Fibroblast of upper back skin (primary cell): ENCODE measurements at regions not wholly inside any gene's neighbourhood (a gene's known extent, or its start where the extent isn't known, plus 50 kb on each side); places are given as distances from the start of the nearest gene placed in this dataset.
A peak's percentile ranks its signal among the peaks of the same experiment; 100 is the strongest.
"Not testable (repeated sequence)": the region's sequence is repeated elsewhere in the genome, so short reads cannot be mapped to it uniquely, and the experiment has no call there.

Experiments
- DNase-seq: peaks from one replicate; pipeline ENCODE4 v3.0.0-alpha.2; 2013

GRCh38 chr6:169142538-169142844, 111.2 kb downstream of the THBS2 start:
- DNase-seq, result no peak

GRCh38 chr6:169141671-169142537, 111.7 kb downstream of the THBS2 start:
- no peak for DNase-seq

GRCh38 chr6:169140986-169141495, 112.6 kb downstream of the THBS2 start:
- no peak for DNase-seq

GRCh38 chr6:169139179-169139971, 114.3 kb downstream of the THBS2 start:
- no peak for DNase-seq

- DNase-seq, result peak; percentile 73
These were observed 121.2 kb downstream of the THBS2 start for GRCh38 chr6:169132352-169132940.

- DNase-seq, result no peak
These were observed 122.3 kb downstream of the THBS2 start for GRCh38 chr6:169131390-169131789.

GRCh38 chr6:169130113-169130512, 123.5 kb downstream of the THBS2 start:
- DNase-seq, result no peak

- no peak for DNase-seq
These were observed 132.6 kb downstream of the THBS2 start for GRCh38 chr6:169121013-169121412.

- DNase-seq, result no peak
These were observed 134.0 kb downstream of the THBS2 start for GRCh38 chr6:169119669-169120068.

- no peak for DNase-seq
These were observed 135.3 kb downstream of the THBS2 start for GRCh38 chr6:169118346-169118830.

- no peak for DNase-seq
These were observed 136.0 kb downstream of the THBS2 start for GRCh38 chr6:169117663-169118062.

GRCh38 chr6:169115632-169116031, 138.0 kb downstream of the THBS2 start:
- DNase-seq, result no peak

- not testable (repeated sequence) for DNase-seq
These were observed 139.0 kb downstream of the THBS2 start for GRCh38 chr6:169114632-169115031.

GRCh38 chr6:169112483-169113320, 140.9 kb downstream of the THBS2 start:
- DNase-seq, result no peak

- no peak for DNase-seq
These were observed 142.4 kb downstream of the THBS2 start for GRCh38 chr6:169111203-169111602.

GRCh38 chr6:169109411-169110220, 144.0 kb downstream of the THBS2 start:
- no peak for DNase-seq

- no peak for DNase-seq
These were observed 144.9 kb downstream of the THBS2 start for GRCh38 chr6:169108753-169109152.

- DNase-seq, result no peak
These were observed 147.5 kb downstream of the THBS2 start for GRCh38 chr6:169106176-169106575.

GRCh38 chr6:169101981-169102380, 151.7 kb downstream of the THBS2 start:
- DNase-seq, result peak; percentile 42

GRCh38 chr6:169101036-169101805, 152.4 kb downstream of the THBS2 start:
- DNase-seq, result no peak
